ENCODE measurements at regions not wholly inside any gene's neighbourhood (a gene's known extent, or its start where the extent isn't known, plus 50 kb on each side); places are given as distances from the start of the nearest gene placed in this dataset.

DNA sequence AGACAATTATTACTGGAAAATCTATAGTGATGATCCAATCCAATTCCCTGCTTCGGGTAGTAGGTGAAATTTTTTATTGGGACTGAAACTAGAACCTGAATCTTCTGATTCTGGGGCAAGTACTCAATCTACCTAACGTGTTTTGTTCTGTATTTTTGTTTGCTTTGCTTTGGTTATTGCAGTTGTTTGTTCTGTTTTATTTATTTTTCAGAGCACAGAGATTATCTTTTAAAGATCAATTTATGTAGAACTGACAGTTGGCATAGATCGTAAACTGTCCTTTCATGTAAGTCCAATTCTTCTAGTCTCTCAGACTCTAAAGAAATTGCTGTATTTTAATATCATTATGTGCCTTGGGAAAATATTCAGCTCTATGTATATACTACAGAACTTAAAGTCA, 401.6 kb downstream of the ANXA1 start:
- DNase-seq (ENCODE audit: low read depth in 2 of 2) = no peak

DNA sequence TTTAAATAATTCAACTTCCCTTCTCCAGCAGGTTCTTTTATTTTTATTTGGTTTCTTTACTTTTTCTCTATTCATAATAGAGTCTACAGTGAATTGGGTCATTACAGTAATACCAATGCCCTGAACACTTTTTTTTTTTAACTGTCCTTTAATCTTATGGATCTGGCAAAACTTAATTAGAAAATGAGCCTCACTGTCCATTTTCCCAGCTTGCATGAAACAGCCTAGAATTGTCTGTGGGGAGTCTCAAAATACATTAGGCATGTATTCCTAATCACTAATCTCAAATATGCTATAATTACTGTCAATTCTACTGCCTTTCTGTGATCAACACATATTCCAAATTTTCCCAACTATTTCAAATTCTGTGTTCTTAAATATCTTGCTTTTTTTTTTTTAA, 406.8 kb downstream of the ANXA1 start:
- DNase-seq (ENCODE audit: low read depth in 2 of 2) = no peak

DNA sequence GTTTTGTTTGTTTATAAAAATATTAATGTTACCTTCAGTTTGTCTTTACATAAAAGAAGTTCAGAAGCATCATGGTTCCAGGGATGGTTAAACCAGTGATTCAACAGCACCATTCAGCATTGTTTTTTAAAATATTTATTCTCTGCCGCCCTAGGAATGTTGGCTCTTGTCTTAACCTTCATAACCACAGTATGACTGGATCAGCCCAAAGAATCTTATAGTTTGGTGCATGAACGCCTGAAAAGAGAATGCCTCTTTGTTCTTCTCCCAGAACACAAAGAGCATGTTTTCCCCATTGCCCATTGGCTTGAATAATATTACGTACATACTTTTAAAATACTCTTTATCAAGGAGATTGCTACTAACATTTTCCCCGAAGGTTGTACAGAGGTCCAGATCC, 413.4 kb downstream of the ANXA1 start:
- no peak for DNase-seq (ENCODE audit: low read depth in 2 of 2)

DNA sequence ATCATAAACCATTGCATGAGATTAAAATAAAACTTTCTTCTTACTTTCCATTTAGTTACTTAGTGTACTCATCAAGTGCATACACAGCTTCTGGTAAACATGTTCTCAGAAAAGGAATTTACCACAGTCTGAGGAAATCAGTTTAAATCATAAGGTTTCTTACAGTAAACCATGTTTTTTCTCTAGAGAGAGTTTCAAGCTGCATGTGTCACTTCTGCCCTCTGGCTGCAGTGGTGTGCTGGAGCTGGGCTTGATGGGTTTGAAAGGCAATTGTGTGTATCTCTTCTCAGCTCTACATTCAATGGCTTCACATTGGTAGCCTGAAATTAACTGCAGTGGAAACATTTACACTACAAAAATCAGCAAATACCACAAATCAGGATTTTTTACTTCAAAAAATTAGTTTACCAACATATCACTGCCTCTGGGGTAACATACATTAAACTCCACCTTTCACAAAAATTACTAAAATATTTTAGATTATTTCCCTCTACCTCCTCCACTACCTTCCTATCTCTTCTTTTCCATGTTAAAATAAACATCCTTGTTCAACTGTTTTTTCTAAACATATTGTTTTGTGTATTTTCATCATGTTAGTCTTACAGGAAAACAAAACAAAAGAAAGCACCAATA, 414.3 kb downstream of the ANXA1 start:
- DNase-seq (ENCODE audit: low read depth in 2 of 2) = no peak

DNA sequence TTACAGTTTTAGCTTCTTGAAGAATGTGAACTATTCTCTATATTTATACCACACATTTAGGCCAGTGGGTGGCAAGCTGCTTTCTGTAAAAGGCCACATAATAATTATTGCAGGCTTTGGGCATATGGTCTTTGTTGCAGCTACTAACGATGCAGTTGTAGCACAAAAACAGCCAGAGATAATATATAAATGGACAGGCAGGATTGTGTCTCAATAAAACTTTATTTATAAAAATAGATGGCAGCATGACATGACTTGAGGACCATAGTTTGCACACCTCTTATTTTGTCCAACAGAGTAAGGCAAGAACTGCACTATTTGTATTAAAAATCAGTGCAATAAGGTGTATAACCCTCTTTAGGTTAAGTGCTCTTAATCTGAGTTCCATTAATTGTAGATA, 415.0 kb downstream of the ANXA1 start:
- no peak for DNase-seq (ENCODE audit: low read depth in 2 of 2)

DNA sequence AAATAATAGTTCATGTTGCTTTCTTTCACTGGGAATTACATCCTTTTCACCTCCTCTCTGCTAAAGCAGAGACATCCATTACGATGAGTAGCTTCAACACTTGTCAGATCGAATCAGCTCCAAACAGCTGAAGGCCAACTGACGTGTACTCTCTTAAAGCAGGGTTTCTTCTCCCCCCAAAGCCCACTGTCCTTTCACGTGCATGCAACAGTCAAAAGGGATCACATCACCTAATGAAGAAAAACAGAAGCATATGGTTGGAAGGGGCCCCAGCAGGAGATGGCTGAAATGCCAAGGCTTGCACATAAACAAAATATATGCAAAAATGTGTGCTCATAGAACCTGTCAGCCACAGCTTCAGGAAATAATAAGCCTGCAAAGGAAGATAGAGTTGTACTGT, 421.6 kb downstream of the ANXA1 start:
- no peak for DNase-seq (ENCODE audit: low read depth in 2 of 2)

DNA sequence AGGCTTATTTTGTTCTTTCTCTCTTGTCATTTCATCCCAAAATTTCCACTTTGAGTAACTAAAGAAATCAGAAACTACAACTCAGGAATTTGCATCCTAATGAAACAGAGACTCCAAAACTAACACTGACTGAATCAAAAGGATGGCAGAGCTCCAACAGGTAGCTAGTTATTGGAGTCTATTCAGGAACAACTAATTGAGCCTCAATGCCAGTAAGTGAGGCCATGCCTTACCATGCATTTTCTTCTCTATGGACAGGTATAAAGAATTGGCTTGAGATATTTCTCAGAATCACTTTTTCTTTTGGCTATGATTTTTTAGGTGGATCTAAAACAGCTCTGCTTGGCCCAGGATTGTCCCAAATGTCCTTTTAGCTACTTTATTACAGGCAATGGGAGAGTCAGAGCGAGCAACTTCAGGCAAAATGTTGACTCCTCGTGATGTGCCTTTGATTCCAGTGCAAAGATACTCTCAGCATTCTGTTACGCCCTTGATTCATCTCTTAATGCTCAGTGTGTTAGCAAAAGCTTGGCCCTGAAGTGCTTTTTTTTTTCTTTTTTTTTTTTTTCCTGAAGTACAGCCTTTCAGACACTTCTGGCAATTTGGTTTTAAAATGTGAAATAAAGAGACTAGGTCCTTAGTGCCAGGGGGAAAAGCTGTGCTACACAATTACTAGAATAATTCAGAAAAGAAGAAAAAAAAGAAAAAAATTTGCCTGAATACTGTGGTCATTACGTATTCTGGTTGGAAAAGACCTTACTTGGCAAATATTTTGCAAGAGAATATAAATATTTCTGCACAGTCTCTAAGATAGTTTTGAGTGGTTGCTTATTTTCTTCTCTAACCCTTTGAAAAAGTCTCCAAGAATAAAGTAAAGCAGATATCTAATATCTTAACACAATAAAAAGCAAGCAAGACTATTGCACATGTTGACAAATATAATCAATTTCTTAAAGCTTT, 423.7 kb downstream of the ANXA1 start:
- no peak for DNase-seq (ENCODE audit: low read depth in 2 of 2)

DNA sequence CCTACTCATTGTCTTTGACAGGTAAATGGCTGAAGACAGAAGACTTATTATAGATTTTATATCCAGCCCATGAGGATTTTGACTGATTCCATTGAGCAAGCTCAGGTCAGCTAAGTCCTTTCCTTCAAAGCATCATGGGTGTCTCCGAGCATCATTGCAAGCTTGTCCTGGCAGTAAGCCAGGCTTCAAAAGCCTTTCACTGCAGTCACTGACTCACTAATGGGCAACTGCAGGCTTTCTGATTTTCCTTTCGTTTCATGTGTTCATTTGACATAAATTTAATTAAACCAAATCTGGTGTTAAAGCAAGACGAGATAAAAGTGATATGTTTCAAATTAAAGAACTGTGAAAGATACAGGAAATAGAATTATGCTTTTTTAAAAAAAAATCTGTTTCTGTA, 426.2 kb downstream of the ANXA1 start:
- DNase-seq (ENCODE audit: low read depth in 2 of 2) = no peak

DNA sequence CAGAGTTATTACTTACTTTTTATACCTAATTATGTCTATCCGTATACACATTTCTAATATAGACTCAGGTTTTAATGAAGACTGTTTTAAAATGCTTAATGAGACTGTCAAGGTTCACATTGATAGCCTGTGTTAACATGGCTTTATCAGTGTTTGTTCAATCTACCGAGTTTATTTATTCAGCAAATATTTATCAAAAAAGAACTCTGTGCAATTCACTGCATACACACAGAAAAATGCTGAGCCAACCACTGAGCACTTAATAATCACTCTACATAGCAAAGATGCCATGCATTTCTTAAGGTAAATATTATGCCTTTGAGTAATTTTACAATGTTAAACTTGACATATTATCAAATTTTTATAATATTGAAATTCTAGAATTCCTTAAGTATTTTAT, 428.2 kb downstream of the ANXA1 start:
- no peak for DNase-seq (ENCODE audit: low read depth in 2 of 2)

DNA sequence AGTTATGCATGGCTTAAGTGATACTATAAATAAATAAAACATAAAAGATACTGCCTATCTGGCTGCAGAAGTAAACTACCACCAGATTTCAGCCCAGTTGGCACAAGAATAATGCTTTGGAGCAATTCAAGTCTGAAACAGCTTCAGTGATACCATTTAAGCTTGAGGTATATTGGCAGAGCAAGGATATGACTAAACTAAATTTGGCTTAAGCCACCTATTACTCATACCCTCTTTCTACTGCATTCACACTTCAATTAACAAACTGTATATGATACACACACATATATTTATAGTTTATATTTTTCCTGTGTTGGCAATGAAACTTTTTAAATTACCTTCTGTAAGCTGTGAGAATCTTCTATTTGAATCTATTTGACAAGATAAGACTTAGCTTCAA, 431.9 kb downstream of the ANXA1 start:
- DNase-seq (ENCODE audit: low read depth in 2 of 2) = no peak

DNA sequence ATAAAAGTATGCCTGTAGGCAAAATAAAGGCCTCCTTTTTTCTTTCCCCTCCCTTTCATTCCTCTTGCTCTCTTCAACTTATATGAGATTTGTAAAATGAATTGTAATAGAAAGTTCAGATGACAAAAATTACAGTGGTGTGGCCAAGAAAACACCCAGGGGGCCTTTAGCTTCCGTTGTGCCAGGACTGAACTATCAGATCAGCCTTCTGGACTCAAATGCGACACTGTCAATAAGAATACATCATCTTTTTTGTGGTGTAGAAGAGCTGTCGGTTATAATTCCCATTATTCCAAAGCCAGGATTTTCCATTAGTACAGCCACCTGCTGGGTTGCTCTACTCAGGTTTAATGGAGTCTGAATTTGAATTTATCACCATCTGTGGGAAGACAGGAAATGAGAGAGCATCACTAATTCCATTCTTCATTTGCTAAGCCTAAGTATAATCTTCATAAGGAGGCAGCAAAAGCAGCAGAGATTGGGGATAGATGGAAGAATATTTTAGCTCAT, 443.4 kb downstream of the ANXA1 start:
- no peak for DNase-seq (ENCODE audit: low read depth in 2 of 2)

DNA sequence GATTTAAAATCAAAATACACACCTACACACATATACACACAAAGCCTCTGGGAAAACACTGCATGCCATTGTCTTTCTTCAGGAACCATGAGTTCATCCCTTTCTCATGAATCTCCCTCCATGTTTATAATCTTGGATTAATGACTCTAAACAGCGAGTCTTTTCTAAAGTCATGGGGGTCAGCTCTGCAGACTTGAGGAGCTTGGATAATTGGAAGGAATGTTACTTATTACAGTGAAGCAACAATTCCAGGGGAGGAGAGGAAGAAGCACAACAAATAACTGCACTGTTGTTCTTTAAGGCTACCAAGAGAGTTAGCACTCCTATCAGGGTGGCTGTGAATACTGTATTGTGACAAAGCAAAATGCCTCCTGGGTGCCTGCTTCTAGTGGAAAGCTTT, 444.7 kb downstream of the ANXA1 start:
- no peak for DNase-seq (ENCODE audit: low read depth in 2 of 2)

DNA sequence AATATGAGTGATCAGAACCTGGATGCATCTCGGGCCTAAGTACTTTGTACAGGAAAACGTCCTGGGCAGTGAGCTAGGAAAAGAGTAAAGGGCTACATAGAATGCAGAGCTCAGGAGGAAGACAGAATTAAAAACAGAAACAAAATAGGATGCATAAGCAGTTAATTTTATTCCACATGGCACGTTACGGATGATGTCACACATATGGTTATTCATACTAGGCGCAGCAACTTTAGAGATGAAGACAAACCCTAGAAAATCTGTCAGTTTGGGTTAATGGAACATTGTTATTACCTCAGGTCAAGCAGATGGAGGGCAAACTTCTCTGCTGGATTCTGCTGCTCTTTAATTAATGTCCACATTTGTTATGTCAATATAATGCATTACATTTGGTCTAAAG, 445.4 kb downstream of the ANXA1 start:
- no peak for DNase-seq (ENCODE audit: low read depth in 2 of 2)

DNA sequence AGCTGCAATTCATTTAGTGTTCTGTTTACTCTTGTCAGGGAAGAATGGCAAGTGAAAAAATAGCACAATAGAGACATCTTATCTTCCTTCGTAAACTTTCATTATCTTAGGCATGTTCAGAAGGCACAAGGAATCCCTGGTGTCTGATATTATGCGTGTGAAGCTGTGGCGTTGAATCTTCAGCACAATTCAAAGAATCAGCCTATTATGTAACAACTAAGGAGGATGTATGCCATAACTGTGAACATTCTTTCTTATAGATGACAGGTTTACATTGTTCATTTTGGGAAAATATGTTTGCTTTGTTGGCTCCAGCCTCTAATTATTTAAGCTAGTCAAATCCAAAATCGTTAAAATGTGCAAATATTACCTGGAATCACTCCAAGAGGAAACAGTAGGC, 446.1 kb downstream of the ANXA1 start:
- DNase-seq (ENCODE audit: low read depth in 2 of 2) = no peak

DNA sequence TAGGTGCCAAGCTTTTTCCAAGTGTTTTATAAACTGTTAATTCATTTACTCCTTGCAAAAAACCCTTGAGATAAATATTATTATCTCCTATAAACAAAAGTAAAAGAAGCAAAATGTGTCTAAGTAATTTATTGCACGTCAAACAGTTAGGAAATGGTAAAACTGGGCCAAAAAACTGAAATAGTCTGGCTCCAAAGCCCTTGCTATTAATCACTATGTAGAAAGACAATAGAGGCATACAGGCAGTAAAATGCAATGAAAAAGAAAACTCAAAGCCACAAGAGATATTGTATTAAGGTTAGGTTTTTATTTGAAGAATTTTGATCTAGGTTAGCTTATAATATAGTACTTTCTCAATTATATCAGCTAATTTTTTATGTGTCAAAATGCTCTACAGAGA, 457.7 kb downstream of the ANXA1 start:
- no peak for DNase-seq (ENCODE audit: low read depth in 2 of 2)

DNA sequence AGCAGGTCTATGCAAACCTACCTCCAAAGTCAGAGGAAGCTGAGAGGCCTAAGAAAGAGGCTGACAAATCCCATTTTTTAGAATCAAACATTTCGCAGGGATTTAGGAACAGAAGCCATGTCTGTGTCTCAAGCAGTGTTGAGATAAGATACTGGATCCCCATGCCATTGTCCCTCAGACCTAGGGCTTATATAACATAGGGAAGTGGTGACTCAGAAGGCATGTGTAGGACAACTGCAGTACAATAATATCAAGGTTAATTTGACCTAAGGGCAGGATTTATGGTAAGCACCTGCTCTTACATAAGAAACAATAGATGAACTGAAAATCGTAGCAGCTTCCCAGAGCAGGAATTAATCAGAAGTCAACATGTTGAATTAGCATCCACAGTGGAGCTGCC, 459.4 kb downstream of the ANXA1 start:
- DNase-seq (ENCODE audit: low read depth in 2 of 2) = no peak

DNA sequence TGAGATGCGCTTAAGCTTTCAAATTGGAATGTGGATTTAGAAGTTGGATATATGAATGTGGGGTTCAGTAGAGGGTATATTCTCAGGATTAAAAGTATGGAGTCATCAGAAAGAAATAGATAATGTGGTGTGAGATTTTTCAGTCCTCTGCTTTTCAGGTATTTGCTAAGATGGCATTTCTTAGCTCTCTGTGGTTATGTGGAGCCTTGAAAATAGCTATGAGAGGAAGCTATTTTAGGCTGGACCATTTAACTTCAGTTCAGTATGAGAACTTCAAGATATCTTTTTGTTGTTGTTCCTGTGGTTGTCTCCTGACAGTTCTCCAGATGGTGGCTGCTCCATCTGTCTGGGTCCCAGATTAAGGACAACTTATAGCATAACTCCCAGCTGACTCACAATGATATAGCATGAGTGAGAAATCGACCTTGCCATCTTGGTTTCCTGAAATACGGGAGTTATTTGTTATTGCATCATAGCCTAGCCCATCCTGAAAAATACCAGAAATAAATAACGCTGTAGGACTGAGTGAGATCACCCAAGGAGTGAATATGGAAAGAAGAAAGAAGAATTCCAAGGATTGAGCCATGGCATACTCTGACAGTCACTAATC, 461.5 kb downstream of the ANXA1 start:
- DNase-seq (ENCODE audit: low read depth in 2 of 2) = no peak

DNA sequence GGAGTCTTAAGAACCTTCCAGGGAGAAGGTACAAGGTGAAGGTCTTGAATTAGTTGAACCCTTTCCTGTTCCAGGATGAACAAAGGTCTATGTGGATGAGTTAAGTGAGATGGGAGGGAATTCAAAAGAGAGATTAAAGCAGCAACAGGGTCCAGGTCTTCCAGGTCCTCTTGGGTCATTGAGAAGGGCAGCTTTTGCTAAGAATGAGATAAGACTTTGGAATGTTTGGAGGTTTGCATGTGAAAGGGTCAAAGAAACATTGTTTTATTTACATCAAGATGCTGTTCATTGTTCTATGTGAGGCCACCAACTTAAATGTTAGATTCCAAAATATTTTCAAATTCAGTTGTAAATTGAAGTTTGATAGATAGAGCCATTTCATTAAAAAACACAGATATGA, 463.9 kb downstream of the ANXA1 start:
- no peak for DNase-seq (ENCODE audit: low read depth in 2 of 2)

DNA sequence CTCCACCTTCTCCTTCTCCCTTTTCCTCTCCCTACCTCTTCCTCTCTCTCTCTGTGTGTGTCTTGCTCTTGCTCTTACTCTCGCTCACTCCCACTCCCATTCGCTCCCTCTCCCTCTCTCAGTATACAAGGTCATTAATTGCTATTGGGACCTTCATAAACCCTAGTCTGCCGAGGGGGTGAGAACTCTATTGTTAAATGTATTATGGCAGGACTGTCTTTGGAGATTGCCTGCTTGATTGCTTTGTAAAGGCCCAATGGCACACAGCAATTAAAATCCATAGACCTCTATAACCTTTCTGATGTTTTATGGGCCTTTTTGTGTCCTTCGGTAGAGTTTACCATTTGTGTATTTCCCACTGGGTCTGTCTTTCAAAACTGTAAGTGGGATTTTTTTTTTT, 465.9 kb downstream of the ANXA1 start:
- no peak for DNase-seq (ENCODE audit: low read depth in 2 of 2)

DNA sequence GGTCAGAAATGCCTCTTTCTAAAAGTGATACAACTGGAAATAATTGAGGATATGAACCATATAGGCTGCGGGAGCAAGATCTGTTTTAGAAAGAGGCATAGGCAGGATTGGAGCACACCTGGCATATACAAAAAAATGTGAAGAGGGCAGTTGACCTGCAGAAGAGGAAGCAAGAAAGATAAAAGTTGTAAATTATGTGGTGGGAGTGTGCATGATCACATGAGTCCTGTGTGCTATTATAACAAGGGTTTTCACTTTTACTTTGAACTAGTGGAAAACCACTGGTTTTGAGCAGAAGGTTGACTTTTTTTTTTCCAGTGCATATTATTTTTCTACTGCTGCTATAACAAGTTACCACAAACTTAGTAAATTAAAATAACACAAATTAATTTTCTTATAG, 489.3 kb downstream of the ANXA1 start:
- DNase-seq (ENCODE audit: low read depth in 2 of 2) = no peak

DNA sequence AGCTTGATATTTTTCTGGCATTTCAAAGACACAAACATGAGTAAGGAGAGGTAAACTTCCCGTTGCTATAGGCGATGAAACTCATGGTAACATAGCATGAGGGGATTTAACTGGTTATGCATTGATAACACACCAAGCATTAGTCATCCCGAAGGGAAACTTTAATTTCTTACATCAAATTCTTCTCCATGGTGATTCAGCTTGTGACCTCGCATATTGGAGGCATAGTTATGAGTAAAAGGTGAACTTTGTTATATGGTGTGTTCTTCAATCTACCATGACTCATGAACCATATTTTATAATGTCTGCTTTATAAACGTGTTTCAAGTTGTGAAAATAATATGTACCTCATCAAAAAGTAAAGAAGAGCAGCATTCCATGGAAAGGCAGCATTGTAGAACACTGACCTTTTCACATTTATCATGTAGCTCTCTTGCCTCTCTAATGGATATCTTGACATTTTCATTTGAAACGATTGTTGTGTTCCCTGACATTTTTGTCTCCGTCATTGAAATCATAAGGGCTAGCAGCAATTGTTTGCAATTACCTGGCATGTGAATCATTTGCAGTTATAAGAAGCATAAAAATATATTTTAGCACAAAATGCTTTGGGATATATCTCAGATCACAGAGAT, 491.8 kb downstream of the ANXA1 start:
- no peak for DNase-seq (ENCODE audit: low read depth in 2 of 2)

DNA sequence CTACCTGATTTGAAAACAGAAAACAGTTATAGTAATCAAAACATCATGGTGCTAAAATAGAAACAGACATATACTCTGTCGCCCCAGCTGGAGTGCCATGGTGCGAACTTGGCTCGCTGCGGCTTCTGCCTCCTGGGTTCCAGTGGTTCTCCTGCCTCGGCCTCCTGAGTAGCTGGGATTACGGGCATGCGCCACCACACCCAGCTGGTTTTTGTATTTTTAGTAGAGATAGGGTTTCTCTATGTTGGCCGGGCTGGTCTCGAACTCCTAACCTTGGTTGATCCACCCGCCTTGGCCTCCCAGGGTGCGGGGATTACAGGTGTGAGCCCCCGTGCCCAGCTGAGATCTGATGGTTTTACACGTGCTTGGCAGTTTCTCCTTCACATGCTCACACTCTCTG, 495.9 kb downstream of the ANXA1 start:
- DNase-seq (ENCODE audit: low read depth in 2 of 2) = no peak
